Fibroblast of gingiva (primary cell): ENCODE measurements at regions not wholly inside any gene's neighbourhood (a gene's known extent, or its start where the extent isn't known, plus 50 kb on each side); places are given as distances from the start of the nearest gene placed in this dataset.
"Not testable (repeated sequence)": the region's sequence is repeated elsewhere in the genome, so short reads cannot be mapped to it uniquely, and the experiment has no call there.

Source experiments
- DNase-seq: peaks from one replicate; pipeline ENCODE4 v3.0.0-alpha.2; 2011; ENCODE audit warnings: low read depth

DNA sequence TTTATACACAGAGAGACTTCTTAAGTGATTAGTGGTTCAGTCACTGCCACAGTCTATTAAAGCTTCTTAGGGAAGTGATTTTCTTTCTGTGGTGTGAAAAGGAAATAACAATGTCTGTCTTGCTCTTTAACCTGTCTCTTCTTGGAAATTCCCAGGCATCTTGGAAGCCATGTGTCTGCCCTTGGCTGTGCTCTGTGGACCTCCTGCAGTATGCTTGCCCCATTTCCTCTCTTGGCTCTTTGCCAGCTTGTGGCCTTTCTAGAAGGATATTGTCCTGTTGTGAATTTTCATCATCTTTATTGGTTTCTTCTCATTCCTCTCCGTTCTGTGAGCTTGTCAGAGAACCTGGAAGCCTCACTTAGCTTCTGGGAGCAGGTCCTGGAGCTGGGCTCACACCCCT is 338.4 kb upstream of the C2CD4B start:
- peak; percentile 28 for DNase-seq

DNA sequence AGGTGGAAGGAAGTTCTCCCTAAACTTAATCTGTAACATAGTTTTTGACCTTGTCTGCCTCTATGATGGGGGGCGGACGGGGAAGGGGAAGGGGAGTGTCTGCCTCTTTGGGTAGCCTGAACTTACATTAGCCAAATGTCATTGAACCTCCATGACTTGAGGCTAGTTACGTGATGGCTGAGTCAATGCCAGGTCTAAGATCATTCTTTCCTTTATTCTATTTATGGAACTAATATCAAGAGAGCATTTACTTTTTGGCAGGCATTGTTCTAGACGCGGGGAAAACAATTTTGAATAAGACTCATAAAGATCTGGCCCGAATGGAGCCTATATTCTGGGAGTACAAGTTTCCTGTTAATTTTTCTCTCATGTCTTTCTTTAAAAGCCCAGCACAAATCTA is 340.7 kb upstream of the C2CD4B start:
- DNase-seq: no peak

DNA sequence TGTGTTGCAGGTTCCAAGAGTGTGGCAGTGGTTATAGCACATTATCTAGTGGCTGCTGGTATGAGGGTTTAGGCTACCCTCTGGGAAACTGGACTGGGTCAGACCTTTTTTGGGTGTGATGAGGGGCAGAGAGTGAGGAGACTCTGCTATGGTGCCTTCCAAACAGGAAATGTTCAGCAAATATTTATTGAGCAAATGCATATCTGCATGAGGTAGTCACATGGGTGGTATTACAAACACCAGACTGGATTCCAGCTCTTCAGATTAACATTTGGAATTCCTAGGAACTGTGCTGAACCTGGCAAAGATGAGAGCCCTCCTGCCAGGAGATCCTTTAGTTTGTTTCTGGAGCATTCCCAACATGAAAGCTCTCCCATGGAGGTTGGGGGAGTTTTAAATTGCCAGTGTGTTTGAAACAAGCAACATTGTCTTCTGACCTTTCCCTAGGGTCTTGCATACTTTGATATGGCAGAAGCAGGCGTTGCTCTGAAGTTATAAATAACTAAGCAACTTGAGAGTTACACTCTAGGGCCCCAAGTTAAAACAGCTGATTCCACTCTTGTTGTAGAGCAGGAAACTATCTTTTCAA is 341.2 kb upstream of the C2CD4B start:
- peak; percentile 74 for DNase-seq

DNA sequence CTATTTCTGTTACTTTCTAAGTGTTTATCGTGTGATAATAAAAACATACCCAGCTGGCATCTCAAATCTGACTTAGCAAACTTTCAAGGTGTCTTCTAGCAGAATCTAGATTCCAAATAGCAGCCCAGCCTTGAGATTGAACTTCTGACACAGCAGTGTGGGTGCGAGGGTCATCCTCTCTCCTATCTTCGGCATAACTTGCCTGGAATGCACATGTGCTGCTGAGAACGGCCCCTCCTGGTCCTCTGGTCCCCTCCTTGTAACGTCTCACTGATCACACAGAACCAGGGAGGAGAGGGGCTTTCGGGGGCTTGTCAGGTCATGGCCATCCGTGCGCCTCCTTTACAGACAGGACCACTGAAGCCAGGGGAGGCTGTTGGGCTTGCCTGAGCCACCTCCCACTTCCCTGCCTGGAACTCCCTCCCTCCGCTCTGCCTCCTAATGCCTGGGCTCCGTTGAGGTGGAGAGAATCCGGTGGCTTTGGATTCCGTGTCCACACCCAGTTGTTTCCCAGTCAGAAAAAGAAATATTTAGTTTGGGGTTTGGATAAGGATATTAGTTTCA is 344.4 kb upstream of the C2CD4B start:
- DNase-seq: no peak

DNA sequence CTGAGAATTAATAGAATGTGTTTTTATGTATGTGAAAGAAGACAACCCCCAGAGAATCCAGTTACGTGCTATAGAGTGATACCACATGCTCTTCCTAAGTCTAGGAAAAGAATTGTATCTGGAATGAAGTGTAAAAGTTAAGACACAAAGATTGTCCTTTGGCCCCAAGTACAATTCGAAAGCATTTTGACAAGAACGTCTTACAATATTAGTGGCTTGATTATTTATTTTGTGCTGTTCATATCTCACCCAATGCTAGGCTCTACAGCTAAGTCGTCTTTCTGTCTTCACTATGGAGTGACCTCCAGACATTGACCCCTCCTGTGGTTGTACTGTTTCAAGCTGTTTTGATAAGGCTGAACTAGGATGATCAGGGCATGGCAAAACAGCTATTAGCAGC is 345.7 kb upstream of the C2CD4B start:
- no peak for DNase-seq

DNA sequence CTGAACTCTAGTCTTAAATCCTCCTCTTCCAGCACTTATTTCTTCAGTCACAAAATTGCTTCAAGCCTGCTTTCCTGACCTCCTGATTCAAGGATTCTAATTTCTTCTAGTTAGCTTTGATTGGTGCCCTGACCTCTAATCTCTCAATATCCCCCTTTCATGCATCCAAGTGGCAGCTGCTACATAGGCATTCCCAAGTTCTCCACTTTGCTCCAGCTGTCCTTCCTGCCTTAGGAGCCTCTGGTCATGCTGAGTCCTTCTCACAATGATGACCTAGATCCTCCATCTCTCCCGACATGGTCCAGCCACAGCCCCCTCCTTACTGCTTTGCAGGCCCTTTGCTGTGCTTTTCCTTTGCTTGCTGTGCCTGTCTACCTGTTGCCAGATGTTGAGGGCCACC is 347.8 kb upstream of the C2CD4B start:
- no peak for DNase-seq

DNA sequence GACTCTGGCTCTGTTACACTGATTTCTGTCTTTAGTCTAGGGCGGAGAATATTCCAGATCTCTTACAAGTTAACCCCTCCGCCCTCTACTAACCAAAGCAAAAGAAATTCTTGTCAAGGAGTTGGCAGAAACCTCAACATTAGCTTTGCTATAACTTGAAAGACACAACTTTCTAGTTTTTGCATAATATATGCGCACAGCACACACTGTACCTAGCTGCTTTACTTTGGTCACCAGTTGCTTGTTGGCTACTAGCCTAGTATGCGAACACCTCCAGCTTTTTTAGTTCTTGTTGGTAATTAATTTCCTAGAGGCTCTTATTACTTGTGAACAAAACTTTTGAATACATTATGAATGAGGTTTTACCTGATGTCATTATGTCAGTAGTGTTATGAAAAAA is 348.8 kb upstream of the C2CD4B start:
- no peak for DNase-seq

DNA sequence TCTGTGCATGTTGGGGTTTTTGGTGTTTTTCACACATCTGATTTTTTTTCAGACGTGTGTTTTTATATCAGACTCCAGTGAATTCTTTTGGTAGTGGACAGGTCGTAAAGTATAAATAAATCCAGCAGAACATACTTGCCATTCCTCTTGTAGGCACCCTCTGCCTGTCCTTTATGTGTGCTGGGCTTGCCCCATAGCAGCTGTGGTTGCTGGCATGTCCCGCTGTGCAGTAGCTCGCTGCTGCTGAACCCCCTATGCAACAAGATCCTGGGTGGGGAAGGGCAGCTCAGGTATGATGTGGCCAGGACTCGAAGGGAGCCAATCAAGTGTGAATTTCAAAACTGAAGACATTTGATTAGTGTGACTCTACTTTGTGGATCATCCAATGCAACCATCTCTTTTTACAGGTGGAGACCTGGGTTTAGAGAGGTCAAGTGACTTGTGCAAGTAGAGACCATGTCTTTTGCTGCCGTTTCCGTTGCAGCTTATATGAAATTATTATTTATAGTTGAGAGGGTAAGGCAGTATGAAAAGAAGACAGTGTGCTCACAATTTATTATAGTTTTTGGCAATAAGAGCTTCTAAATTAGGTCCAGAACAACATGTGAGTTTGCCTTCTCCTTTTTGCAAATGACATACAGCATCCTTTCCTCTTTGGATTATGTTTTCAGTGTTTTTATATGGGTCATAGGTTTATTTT is 350.8 kb upstream of the C2CD4B start:
- DNase-seq: no peak

DNA sequence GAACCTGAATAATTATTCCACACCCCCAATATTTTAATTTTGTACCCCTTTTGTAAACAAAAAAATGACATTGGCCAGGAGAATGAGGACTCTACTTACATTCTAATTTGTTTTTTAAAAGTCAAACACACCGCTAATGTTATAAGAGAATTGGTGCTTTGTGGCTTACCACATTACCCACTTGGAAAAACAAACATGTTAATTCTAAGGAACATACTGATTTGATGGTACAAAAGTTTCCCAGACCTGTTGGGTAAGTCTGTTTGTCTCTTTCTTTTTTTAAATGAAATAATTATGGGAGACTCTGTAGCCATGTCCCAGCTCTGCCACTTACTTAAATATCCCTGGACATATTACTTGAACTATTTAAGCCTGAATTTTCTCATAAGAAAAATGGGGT is 352.5 kb upstream of the C2CD4B start:
- no peak for DNase-seq

DNA sequence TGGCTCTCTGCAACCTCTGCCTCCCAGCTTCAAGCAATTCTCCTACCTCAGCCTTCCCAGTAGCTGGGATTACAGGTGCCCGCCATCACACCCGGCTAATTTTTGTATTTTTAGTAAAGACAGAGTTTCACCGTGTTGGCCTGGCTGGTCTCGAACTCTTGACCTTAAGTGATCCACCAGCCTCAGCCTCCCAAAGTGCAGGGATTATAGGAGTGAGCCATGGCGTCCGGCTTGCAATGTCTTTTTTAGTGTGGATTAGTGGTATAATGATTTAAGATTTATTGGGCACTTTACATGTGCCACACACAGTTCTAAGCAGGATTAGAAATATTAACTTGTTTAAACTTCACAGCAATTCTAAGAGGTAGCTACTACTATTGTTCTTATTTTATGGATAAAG is 353.6 kb upstream of the C2CD4B start:
- DNase-seq: not testable (repeated sequence)

DNA sequence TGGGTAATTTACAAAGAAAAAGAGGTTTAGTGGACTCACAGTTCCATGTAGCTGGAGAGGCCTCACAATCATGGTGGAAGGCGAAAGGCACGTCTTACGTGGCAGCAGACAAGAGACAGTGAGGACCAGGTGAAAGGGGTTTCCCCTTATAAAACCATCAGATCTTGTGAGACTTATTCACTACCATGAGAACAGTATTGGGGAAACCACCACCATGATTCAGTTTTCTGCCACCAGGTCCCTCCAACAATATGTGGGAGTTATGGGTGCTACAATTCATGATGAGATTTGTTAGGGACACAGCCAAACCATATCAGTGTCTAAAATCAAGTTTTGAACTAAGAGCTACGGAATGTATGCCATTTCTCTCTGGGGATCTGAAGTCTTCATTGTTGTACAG is 354.8 kb upstream of the C2CD4B start:
- no peak for DNase-seq

DNA sequence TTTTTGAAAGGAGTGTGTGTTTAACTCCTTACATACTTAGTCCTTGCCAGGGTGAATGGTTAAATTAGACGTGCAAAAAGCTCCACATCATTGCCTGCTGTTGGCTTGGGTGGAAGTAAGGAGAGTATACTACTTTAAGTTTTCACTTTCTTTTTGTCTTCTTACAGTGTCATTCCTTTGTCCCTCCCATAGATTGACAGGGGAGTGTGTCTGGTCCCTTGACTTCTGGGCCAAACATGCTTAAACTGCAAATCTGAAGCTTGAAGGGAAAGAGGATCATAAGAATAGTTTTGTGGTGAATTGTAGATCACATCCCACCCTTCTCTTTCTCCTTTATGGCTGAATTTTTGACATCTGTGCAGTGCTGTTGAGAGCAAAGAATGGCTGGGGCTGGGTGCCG is 355.8 kb upstream of the C2CD4B start:
- no peak for DNase-seq

DNA sequence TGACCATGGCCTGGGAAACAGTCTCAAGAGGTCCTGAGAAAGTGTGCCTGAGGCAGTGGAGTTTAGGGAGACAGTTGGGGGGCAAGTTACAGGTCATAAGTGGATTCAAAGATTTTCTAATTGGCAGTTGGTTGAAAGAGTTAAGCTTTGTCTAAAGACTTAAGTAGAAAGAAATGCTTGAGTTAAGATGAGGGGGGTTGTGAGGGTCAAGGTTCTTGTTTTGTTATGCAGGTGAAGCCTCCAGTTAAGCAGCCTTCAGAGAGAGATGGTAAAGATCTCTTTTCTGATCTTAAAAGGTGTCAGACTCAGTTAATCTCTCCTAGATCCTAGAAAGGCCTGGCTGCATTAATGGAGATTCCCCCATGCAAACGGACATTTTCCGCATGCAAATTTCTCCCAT is 356.3 kb upstream of the C2CD4B start:
- DNase-seq: no peak

DNA sequence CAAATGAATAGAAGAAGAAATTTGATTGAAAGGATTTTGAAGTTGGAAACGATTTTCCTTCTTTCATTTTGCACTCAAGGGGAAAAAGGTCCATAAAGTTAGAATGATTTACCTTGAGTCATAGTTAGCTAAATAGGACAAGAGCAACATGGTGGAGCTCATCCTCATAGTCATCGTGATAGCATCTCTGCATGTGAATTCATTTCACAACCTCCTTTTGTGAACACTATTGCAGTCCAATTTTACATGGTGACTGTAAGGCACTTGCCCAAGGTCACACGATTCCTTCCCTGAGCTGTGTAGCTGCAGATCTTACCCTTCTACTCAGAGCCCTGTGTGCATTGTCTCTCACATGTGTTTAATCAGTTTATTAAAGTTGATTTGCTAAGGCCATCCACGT is 359.8 kb upstream of the C2CD4B start:
- no peak for DNase-seq

DNA sequence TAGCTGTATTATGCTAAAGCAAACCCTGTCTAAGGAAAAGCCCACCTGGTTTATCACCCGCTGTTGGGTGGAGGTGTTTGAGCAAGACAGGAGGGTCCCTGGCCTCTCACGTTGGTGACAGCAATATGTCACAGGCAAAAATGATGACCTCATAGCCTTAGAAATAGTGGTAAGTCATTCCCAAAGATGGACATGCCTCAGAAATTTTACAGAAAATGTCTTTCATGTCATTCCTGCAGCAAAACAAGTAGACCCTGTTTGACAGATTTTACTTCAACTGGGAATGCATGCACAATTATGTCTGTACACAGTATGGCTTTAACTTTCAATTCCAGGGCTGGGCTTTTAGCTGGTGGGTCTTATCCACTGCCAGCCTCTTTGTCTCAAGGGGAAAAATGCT is 362.3 kb upstream of the C2CD4B start:
- no peak for DNase-seq

DNA sequence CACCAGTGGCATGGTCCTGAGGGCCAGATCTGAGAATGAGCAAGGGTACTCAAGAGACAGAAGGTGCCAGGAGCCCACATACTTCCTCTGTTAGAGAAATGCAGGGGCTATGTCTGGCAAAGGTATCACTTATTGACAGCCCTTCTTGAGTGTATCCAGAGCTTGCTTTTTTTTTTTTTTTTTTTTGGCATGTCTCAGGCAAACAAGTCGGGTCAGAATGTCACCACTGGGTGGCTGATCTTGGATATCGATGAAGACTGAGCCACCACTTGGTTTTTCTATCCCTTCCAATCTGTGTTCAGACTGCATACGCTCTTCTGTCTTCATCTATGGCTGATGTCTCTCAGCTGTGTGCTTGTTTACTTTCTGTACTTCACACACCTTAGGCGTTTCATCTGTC is 363.4 kb upstream of the C2CD4B start:
- DNase-seq: no peak

DNA sequence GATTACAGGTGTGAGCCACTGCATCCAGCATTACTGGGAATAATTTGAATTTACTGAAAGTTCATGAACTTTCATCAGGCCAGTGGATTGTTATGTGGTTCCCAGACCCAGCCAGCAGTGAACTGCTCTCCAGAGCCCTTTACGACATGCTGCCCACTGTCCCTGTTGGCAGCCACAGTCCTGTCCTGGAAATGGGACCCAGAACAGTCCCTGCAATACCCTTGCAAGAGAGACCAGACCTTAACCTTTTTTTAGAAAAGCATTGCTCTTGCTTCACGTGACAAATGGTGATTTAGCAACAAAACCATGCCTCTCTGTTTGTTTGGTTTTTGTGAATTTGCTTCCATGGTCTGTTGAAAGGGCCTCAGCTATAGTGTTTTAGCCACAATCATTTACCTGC is 367.3 kb upstream of the C2CD4B start:
- no peak for DNase-seq

DNA sequence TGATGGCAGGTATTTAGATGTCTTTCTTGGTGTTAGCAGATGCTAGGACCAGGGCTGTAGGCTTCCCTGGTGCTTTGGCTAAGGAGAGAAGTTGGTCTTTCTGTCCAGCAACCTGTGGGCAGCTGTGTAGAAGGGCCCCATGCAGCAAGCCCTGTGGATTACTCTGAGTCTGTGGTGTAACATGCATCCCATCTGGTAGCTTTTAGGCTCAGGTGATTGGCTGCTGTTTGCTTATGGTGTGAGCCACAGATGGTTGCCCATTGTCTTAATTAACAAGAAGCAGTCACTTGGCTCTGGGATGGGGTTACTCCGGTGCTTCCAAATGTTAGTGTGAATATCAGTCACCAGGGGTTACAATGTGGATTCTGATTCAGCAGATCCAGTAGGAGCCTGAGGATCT is 368.6 kb upstream of the C2CD4B start:
- DNase-seq: no peak

DNA sequence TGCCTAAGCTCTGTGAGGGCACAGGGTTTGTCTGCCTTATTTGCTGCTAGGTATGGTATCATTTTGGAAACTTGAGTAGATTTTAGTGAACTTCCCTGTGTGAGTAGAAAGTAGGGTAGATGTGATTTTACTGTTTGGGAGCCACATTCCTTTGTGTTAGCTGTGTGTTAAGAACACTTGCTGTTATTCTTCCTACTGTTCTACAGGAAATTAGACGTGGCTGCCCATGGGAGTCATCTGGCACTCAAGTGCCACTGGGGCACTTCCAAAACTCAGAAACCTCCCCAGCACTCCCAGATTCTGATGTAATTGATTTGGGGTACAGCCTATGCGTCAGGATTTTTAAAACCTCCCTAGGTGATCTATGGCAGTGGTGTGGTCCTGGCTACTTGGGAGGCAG is 369.9 kb upstream of the C2CD4B start:
- DNase-seq: no peak

DNA sequence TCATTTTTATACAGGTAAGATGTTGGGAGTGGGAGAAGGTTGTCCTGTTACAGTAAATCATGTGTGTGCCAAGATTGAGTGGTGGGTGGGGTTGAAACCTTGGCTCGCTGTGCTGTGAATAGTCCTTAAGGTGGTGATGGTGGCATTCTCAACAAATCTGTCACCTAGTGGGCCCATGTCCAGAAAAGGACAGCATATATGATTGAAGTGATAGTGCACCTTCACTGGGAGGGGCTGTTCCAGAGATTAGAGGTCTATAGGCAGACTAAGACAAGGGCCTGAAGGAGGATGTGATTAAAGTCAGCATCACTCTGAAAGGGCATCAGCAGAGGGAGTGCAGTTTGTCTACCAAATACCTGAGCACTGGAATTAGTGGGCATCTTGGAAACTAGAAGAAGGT is 374.2 kb upstream of the C2CD4B start:
- no peak for DNase-seq

DNA sequence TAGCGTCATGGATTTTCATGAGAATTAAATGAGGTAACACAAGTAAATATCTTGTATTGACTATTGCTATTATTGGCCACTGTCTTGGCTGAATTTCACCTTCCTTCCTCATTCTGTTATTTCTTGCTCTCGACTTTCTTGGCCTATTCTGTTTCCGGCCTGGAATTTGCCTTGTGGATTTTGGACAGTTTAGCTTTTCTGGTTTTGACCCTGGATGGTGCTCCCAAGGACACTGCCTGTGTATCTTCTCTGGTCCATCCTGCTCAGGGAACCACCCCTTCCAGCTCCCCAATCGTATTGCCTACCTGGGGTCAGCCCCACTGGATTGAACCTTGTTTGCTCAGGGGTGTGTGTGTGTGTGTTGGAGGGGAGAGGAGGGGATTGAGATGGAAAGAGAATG is 376.2 kb upstream of the C2CD4B start:
- no peak for DNase-seq

DNA sequence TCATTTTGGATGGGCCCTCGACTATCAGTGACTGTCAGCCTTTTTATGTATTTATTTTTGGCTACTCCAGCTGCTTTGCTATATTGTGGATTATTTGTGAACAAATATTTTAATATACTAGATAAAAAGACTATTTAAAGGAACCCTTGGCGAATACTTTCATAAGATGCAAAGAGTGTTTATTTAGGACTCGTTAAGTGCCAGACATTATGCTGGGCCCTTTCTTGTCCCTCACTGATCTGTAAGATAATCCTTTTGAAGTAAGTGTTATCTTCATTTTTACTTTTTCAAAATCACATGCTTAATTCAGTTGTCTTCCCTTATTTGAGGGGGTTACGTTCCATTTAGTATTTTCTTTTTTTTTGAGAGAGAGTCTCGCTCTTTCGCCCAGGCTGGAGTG is 376.8 kb upstream of the C2CD4B start:
- DNase-seq: no peak

DNA sequence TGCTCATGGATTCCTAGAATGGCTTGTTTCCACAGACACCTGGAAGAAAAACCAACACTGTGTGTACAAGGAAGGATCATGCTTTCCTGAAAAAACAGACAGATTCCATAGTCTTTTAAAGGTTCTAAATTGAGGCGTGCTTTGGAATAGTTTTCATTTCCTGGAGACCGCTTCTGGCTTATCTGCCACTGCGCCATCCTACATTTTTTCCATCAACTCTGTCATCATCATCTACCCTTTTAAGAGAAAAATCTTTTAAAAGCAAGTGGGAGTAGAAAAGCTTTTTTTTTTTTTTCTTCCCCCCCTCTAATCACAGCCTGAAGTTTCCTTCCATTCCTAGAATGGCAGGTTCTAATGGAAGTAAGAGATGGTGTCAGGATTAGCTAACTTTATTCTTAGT is 379.4 kb upstream of the C2CD4B start:
- no peak for DNase-seq
